Endothelial cell of umbilical vein (primary cell): ENCODE measurements at regions not wholly inside any gene's neighbourhood (a gene's known extent, or its start where the extent isn't known, plus 50 kb on each side); places are given as distances from the start of the nearest gene placed in this dataset.

Source experiments
- CTCF ChIP-seq, 2 donors: IDR thresholded peaks; 1 replicate in 1 of 2; 2 replicates in 1 of 2; pipeline ENCODE4 v1.5.1; 2011; ENCODE audit warnings: low read length in 2 of 2, mild to moderate bottlenecking in 2 of 2, moderate library complexity in 2 of 2, control low read depth in 1 of 2, inconsistent platforms in 1 of 2, low read depth in 1 of 2; ENCODE audit not compliant: insufficient read depth in 1 of 2; ENCODE audit errors: extremely low read depth in 1 of 2
- JUN ChIP-seq: IDR thresholded peaks from 2 replicates; pipeline ENCODE4 v1.6.1; 2011; ENCODE audit warnings: borderline replicate concordance, low read depth; ENCODE audit not compliant: insufficient read length, insufficient read depth
- POLR2A ChIP-seq: IDR thresholded peaks from 2 replicates; pipeline ENCODE4 v1.6.1; 2012; ENCODE audit warnings: low read depth, mild to moderate bottlenecking, control low read depth, low read length
- POLR2AphosphoS5 ChIP-seq: IDR thresholded peaks from 2 replicates; pipeline ENCODE4 v1.6.1; 2012; ENCODE audit warnings: low read depth, mild to moderate bottlenecking, control low read depth, low read length, moderate library complexity; ENCODE audit not compliant: insufficient read depth

- no peak for TF ChIP-seq JUN
- no peak for TF ChIP-seq CTCF (IDR thresholded peaks at IDR 0.05; ENCODE audit: extremely low read depth in 1 of 2, insufficient read depth in 1 of 2, low read depth in 1 of 2, low read length in 2 of 2)
- no peak for TF ChIP-seq POLR2A
- no peak for TF ChIP-seq POLR2AphosphoS5
Measured at GRCh38 chr6:108789475-108789874, 58.7 kb upstream of the ARMC2 start.
